Mesendoderm (in vitro differentiated cells): ENCODE measurements at regions not wholly inside any gene's neighbourhood (a gene's known extent, or its start where the extent isn't known, plus 50 kb on each side); places are given as distances from the start of the nearest gene placed in this dataset.

Source experiments
- DNase-seq: peaks from one replicate; pipeline ENCODE4 v3.0.0; 2013
- H2AK5ac ChIP-seq: 2 replicates; pipeline ENCODE4 v1.6.1; 2013; ENCODE audit warnings: low read length, inconsistent platforms
- H2BK120ac ChIP-seq: 2 replicates; pipeline ENCODE4 v1.6.1; 2013; ENCODE audit warnings: low read depth, mild to moderate bottlenecking, low read length, moderate library complexity, mixed read lengths
- H2BK15ac ChIP-seq: replicated peaks from 2 replicates; pipeline ENCODE4 v1.6.1; 2013; ENCODE audit warnings: low read depth, mild to moderate bottlenecking, moderate library complexity
- H2BK5ac ChIP-seq: 2 replicates; pipeline ENCODE4 v1.6.1; 2013; ENCODE audit warnings: low read length, inconsistent platforms
- H3K18ac ChIP-seq: 2 replicates; pipeline ENCODE4 v1.6.1; 2013; ENCODE audit warnings: mild to moderate bottlenecking, low read length, mixed read lengths
- H3K23ac ChIP-seq: one replicate; pipeline ENCODE4 v1.6.1; 2013; ENCODE audit warnings: low read length
- H3K27ac ChIP-seq: 2 replicates; pipeline ENCODE4 v1.5.1; 2013; ENCODE audit warnings: low read depth, mild to moderate bottlenecking, inconsistent platforms, low read length, moderate library complexity
- H3K27me3 ChIP-seq: 2 replicates; pipeline ENCODE4 v1.6.1; 2013; ENCODE audit warnings: low read length, control low read depth, mild to moderate bottlenecking, inconsistent platforms; ENCODE audit not compliant: insufficient read depth, poor library complexity
- H3K36me3 ChIP-seq: 2 replicates; pipeline ENCODE4 v1.6.1; 2013; ENCODE audit warnings: low read length, inconsistent platforms; ENCODE audit not compliant: control insufficient read depth, insufficient read depth
- H3K4ac ChIP-seq: one replicate; pipeline ENCODE4 v1.6.1; 2013; ENCODE audit warnings: low read depth, mild to moderate bottlenecking, low read length, moderate library complexity
- H3K4me1 ChIP-seq: 2 replicates; pipeline ENCODE4 v1.6.1; 2013; ENCODE audit warnings: low read depth, low read length, inconsistent platforms; ENCODE audit not compliant: control insufficient read depth
- H3K4me2 ChIP-seq: 2 replicates; pipeline ENCODE4 v1.6.1; 2013; ENCODE audit warnings: low read length
- H3K4me3 ChIP-seq: 2 replicates; pipeline ENCODE4 v1.5.1; 2013; ENCODE audit warnings: mild to moderate bottlenecking, low read length
- H3K56ac ChIP-seq: one replicate; pipeline ENCODE4 v1.6.1; 2013; ENCODE audit warnings: low read length
- H3K79me1 ChIP-seq: 2 replicates; pipeline ENCODE4 v1.6.1; 2013; ENCODE audit warnings: low read length, inconsistent platforms
- H3K79me2 ChIP-seq: 2 replicates; pipeline ENCODE4 v1.6.1; 2013; ENCODE audit warnings: mild to moderate bottlenecking, low read length; ENCODE audit not compliant: control insufficient read depth, insufficient read depth
- H3K9ac ChIP-seq: 2 replicates; pipeline ENCODE4 v1.6.1; 2013; ENCODE audit warnings: low read length, inconsistent platforms
- H4K5ac ChIP-seq: one replicate; pipeline ENCODE4 v1.6.1; 2013; ENCODE audit warnings: low read length
- H4K8ac ChIP-seq: one replicate; pipeline ENCODE4 v1.6.1; 2013; ENCODE audit warnings: low read depth, mild to moderate bottlenecking, control low read depth, low read length, moderate library complexity
- WGBS: extraction: QIAGEN DNeasy Blood & Tissue Kit; methylation state at CpG from one replicate; pipeline ENCODE4 v1.1.7; 2013; ENCODE audit warnings: low lambda C conversion rate, missing lambda C conversion rate; ENCODE audit not compliant: insufficient coverage; ENCODE audit errors: extremely low coverage; 5-methylcytosine and 5-hydroxymethylcytosine counted together

DNA sequence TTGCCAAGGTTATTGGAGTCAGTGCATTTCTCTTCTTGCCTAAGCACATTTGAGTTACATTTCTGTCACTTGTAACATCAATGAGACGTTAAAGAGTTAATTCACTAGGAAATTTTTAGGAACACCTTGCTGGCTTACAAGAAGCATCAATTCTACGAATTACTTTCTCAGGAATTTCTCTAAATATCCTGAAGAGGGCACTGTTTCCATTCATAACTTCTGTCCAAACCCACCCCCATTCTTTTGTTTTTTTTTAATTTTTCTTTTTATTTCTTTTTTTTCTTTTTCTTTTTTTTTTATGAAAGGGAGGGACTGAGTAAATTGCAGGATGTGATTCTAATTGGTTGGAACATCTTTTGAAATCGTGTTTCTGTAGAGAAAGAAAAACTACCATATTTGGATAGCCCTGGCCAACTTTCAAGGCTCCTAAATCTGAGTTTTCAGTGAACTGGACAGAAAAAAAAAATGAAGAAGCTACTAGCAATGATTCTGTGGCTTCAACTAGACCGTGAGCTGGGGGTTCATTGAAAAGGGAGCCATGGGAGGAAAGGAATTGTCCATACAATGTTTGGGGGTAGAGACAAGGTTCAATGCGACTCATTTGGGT lies 285.3 kb downstream of the DAD1 start:
- H3K4ac ChIP-seq, result no peak overlapping the region
- H3K4me2 ChIP-seq, result no peak overlapping the region
- no peak for DNase-seq
- no peaks in the 10 kb centered on the region for H3K36me3 ChIP-seq
- H2BK120ac ChIP-seq, result no peak overlapping the region
- H3K4me1 ChIP-seq, result no peaks in the 10 kb centered on the region
- H3K27ac ChIP-seq, result no peak overlapping the region
- H3K27me3 ChIP-seq, result no peaks in the 10 kb centered on the region
- H2BK15ac ChIP-seq, result no peak overlapping the region
- no peaks in the 10 kb centered on the region for H3K79me1 ChIP-seq
- H3K18ac ChIP-seq, result no peak overlapping the region
- no peak overlapping the region for H3K9ac ChIP-seq
- no peak overlapping the region for H2BK5ac ChIP-seq
- H3K79me2 ChIP-seq, result no peaks in the 10 kb centered on the region
- no peak overlapping the region for H4K8ac ChIP-seq
- H2AK5ac ChIP-seq, result no peak overlapping the region
- H3K23ac ChIP-seq, result no peak overlapping the region
- H3K4me3 ChIP-seq, result no peak overlapping the region
- no peak overlapping the region for H3K56ac ChIP-seq
- WGBS, result no CpG with 5 or more reads among the region's 5 CpGs
- H4K5ac ChIP-seq, result no peak overlapping the region

GRCh38 chr14:22300646-22301045 lies 288.4 kb downstream of the DAD1 start:
- Histone ChIP-seq H3K9ac (no peak overlapping the region), H3K4me3 (no peak overlapping the region), H3K4me2 (no peak overlapping the region), H2BK15ac (no peak overlapping the region), H3K27ac (no peak overlapping the region), H4K8ac (no peak overlapping the region), H3K79me2 (no peaks in the 10 kb centered on the region), H3K4me1 (no peaks in the 10 kb centered on the region), H3K36me3 (no peaks in the 10 kb centered on the region), H3K23ac (no peak overlapping the region), H3K18ac (no peak overlapping the region), H2BK120ac (no peak overlapping the region), H3K27me3 (no peaks in the 10 kb centered on the region), H4K5ac (no peak overlapping the region), H2BK5ac (no peak overlapping the region), H2AK5ac (no peak overlapping the region), H3K4ac (no peak overlapping the region), H3K79me1 (no peaks in the 10 kb centered on the region), H3K56ac (no peak overlapping the region)
- WGBS, result no CpG with 5 or more reads among the region's 2 CpGs
- DNase-seq, result no peak

- no peaks in the 10 kb centered on the region for H3K79me1 ChIP-seq
- H2AK5ac ChIP-seq, result no peak overlapping the region
- H3K4ac ChIP-seq, result no peak overlapping the region
- H3K27me3 ChIP-seq, result no peaks in the 10 kb centered on the region
- WGBS, result no CpG with 5 or more reads among the region's 1 CpG
- peak; percentile 30 for DNase-seq
- no peak overlapping the region for H3K4me2 ChIP-seq
- no peak overlapping the region for H2BK120ac ChIP-seq
- no peak overlapping the region for H2BK5ac ChIP-seq
- H3K36me3 ChIP-seq, result no peaks in the 10 kb centered on the region
- H4K8ac ChIP-seq, result no peak overlapping the region
- H3K18ac ChIP-seq, result no peak overlapping the region
- no peak overlapping the region for H3K27ac ChIP-seq
- H3K79me2 ChIP-seq, result no peaks in the 10 kb centered on the region
- H3K23ac ChIP-seq, result no peak overlapping the region
- no peak overlapping the region for H3K9ac ChIP-seq
- no peak overlapping the region for H3K4me3 ChIP-seq
- no peak overlapping the region for H4K5ac ChIP-seq
- H3K4me1 ChIP-seq, result no peaks in the 10 kb centered on the region
- H2BK15ac ChIP-seq, result no peak overlapping the region
- no peak overlapping the region for H3K56ac ChIP-seq
Measured at GRCh38 chr14:22297376-22297775, 291.6 kb downstream of the DAD1 start.

GRCh38 chr14:22296722-22297121 lies 292.3 kb downstream of the DAD1 start:
- Histone ChIP-seq H2BK15ac (no peak overlapping the region), H3K4me2 (no peak overlapping the region), H3K18ac (no peak overlapping the region), H4K5ac (no peak overlapping the region), H3K79me2 (no peaks in the 10 kb centered on the region), H2AK5ac (no peak overlapping the region), H3K36me3 (no peaks in the 10 kb centered on the region), H2BK5ac (no peak overlapping the region), H2BK120ac (no peak overlapping the region), H3K4me1 (no peaks in the 10 kb centered on the region), H4K8ac (no peak overlapping the region), H3K23ac (no peak overlapping the region), H3K79me1 (no peaks in the 10 kb centered on the region), H3K56ac (no peak overlapping the region), H3K27ac (no peak overlapping the region), H3K9ac (no peak overlapping the region), H3K4me3 (no peak overlapping the region), H3K4ac (no peak overlapping the region), H3K27me3 (no peaks in the 10 kb centered on the region)
- no CpG with 5 or more reads among the region's 3 CpGs for WGBS
- DNase-seq, result peak; percentile 67

GRCh38 chr14:22296088-22296487 lies 292.9 kb downstream of the DAD1 start:
- Histone ChIP-seq H3K23ac (no peak overlapping the region), H3K9ac (no peak overlapping the region), H4K8ac (no peak overlapping the region), H3K4ac (no peak overlapping the region), H4K5ac (no peak overlapping the region), H2AK5ac (no peak overlapping the region), H3K79me2 (no peaks in the 10 kb centered on the region), H3K4me2 (no peak overlapping the region), H3K27me3 (no peaks in the 10 kb centered on the region), H2BK15ac (no peak overlapping the region), H3K18ac (no peak overlapping the region), H2BK5ac (no peak overlapping the region), H3K56ac (no peak overlapping the region), H3K36me3 (no peaks in the 10 kb centered on the region), H3K27ac (no peak overlapping the region), H2BK120ac (no peak overlapping the region), H3K4me1 (no peaks in the 10 kb centered on the region), H3K4me3 (no peak overlapping the region), H3K79me1 (no peaks in the 10 kb centered on the region)
- no peak for DNase-seq
- WGBS, result no CpG with 5 or more reads among the region's 7 CpGs

- Histone ChIP-seq H3K4me1 (no peaks in the 10 kb centered on the region), H3K23ac (no peak overlapping the region), H2BK5ac (no peak overlapping the region), H3K27me3 (no peaks in the 10 kb centered on the region), H3K79me2 (no peaks in the 10 kb centered on the region), H2BK15ac (no peak overlapping the region), H3K4me2 (no peak overlapping the region), H3K18ac (no peak overlapping the region), H4K8ac (no peak overlapping the region), H3K4ac (no peak overlapping the region), H3K27ac (no peak overlapping the region), H3K4me3 (no peak overlapping the region), H2BK120ac (no peak overlapping the region), H3K36me3 (no peaks in the 10 kb centered on the region), H4K5ac (no peak overlapping the region), H3K56ac (no peak overlapping the region), H3K9ac (no peak overlapping the region), H3K79me1 (no peaks in the 10 kb centered on the region), H2AK5ac (no peak overlapping the region)
- DNase-seq, result no peak
Measured at GRCh38 chr14:22291406-22291805, 297.6 kb downstream of the DAD1 start.
